Stimulated activated CD8-positive, alpha-beta memory T cell treated with anti-CD3 and anti-CD28 coated beads, Interleukin-15, amount 100 ng/mL, for 24 hours (primary cell): ENCODE measurements at regions not wholly inside any gene's neighbourhood (a gene's known extent, or its start where the extent isn't known, plus 50 kb on each side); places are given as distances from the start of the nearest gene placed in this dataset.

Experiments
- DNase-seq: peaks from one replicate; pipeline ENCODE4 v3.0.0-alpha.2; 2020; ENCODE audit warnings: low read depth

GRCh38 chr12:67498991-67499390 is 149.6 kb upstream of the DYRK2 start:
- no peak for DNase-seq

- DNase-seq, result no peak
Measured at GRCh38 chr12:67501362-67501761, 147.2 kb upstream of the DYRK2 start.

- DNase-seq, result no peak
Measured at GRCh38 chr12:67504026-67504425, 144.5 kb upstream of the DYRK2 start.

- no peak for DNase-seq
Measured at GRCh38 chr12:67506739-67507138, 141.8 kb upstream of the DYRK2 start.

DNA sequence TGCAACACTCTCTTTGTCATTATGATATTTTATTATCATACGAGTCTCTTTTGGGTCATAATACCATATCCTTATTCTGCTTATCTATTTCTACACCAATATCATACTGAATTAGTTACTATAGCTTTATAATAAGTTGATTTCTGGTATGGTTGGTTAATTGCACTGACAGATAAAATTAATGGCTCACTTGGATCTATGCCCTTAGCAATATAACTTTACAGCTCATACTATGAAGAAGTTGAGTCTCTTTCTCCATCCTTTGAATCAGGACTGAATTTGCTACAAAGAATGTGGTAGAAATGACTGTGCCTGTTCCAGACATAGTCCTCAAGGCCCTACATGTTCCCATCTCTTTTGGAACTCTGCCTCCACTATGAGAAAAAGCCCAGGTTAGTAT is 139.7 kb upstream of the DYRK2 start:
- no peak for DNase-seq

DNA sequence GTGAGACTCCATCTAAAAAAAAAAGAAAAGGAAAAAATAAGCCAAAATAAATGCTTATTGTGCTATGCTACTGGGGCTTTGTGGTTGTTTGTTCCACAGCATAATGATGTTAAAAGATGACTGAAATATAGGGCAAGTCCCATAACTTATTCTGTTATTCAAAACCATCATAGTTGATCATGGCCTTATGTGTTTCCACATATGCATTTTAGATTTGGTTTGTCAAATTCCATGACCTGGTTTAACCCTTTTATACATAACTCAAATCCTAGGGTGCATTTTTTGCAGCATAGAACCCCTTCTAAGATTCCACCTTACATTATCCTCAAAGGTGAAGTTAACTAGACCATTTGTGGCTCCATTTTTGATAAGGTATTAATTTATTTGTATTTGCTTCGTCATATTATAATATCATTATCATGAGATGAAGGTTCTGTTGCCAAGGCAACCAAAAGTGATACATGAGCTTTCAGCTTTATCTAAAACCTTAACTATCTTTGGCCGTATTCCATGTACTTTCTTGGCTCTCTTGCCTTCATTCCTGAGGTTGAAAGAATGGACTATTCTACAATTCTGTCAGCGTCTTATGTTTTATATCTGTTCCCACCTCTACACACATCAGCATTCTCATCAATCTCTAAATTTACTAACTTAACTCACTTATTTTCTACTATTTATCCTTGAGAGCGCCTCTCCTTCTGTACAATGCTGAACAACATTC is 138.7 kb upstream of the DYRK2 start:
- no peak for DNase-seq

DNA sequence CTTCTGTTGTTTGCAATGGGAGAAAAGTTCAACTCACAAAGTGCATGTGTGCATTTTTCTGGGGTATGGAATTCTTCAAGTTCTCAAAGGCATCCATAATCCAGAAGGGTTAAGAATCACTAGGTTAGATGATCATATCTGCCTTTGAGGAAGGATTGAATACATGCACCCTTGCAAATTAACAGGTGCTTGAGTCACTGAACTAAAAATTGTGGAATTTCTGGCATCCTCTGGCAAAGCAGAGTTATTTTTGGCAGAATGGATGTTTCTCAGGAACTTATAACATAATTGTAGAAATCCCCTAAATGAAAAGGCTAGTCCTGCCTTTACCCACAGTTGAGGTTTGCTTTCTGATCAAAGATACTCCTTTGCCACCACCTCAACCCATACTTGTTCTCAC is 136.5 kb upstream of the DYRK2 start:
- no peak for DNase-seq

DNA sequence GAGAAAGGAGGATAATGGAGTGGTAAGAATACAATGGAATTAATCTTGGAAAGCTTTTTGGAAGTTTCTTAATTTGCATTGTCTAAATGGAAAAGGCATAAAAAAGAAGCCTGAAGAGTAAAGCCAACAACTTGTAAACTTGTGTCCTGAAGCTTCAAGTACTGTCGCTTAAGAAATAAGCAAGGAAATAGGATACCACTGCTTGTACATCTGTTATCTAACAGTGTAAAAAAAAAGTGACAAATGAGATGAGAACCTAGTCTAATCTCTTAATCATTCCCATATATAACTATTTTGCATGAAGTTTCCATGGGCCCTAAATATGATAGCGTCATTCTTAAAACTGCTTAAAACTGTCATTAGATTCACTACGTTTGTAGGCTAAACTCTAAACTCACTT is 134.0 kb upstream of the DYRK2 start:
- no peak for DNase-seq

DNA sequence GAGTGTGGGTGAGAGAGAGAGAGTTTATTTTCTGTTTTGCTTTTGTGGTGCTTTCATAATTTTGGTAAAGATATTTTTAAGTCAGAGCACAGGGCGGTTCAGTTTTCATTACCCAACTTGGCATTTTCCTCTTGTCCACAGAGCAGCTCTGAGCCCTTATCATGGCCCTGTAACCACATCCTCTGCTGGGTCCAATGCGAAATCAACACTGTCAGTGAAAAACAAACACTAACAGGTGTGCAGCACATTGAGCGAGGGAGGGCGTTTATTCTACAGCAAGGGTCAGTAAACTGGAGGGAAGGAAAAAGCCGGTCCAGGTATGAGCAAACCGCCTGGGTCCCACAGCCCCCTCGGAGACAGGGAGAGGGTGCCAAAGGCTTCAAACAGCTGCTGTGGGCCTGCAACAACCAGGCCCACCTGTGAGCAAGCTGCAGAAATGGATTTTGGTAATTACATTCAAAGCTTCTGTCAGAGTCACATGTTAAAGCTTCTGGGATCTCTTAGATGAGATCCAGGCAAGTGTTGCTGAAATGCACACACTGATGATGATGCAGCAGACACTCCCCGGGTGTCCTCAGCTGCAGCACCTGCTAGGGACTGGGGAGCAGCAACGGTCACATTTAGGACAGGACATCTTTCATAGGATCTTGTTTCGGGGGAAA is 132.7 kb upstream of the DYRK2 start:
- no peak for DNase-seq

DNA sequence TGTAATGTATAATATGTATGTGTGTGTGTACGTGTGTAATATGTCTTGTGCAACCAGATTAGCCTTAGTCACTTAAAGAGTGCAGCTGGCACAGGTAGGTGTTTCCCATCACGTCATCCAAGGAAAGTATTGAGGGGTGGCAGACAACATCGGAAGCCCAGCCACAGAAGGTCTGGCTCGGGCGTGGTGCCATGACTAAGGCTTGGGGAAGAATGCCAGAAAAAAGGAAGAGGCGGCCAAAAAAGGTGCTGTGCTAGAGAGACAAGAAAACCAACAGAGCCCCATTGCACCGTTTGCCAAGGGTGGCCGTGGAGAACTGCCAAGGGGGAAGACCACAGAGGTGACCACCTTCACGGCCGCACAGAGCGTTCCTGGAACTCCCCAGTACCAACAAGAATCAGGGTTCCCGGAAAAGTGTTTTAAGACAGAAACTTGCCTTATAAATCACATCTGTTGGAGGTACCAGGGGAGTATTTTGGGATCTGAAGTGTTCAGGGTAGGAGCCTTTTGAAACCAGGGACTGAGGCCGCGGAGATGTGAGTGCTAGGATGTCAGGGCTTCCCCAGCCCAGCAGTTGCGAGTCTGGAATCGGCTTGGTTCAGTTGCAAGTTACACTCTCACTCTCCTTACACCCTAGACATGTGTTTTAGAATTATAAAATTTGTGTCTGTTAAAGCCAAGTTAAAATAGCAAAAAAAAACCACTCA is 131.2 kb upstream of the DYRK2 start:
- DNase-seq, result no peak

DNA sequence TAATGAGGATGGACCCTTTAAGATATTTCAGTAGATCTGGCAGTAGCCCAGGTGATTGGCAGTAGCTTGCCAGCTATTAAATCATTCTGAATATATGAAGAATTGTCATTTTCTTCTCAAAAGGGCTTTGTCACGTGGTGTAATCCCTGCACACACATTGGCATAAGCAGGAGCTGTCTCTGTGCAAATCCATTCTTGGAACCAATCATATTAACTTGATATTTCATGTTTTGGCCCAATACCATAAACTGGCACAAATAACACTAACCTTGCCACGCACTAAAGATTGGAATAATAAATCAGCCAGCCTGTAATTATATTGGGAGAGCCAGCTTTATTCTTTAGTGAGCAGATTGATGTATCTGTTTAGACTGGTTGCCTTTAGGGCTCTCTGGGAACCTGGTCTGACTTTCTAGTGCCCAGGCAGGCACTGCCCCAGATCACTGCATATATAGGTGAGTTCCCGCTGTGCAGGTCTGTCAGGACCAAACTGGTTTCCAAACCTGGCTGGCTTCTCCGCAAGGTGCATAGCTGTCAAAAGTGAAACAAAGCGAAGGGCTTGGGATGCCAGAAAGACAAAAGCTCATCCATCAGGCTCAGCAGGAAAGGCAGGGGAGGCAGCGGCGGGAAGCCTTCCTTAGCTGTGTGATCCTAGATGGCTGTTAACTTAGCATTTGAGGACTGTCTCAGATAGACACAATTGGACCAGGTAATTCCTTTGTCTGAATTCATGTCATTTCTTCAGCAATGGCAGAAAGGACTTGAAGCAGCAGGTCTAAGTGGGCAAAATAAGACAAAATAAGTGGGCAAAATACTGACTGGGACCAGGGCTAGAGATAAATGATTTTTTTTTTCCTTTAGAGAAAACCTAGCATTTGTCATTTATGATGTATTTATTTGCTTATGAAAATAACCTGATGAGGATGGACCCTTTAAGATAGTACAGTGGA is 128.8 kb upstream of the DYRK2 start:
- no peak for DNase-seq

DNA sequence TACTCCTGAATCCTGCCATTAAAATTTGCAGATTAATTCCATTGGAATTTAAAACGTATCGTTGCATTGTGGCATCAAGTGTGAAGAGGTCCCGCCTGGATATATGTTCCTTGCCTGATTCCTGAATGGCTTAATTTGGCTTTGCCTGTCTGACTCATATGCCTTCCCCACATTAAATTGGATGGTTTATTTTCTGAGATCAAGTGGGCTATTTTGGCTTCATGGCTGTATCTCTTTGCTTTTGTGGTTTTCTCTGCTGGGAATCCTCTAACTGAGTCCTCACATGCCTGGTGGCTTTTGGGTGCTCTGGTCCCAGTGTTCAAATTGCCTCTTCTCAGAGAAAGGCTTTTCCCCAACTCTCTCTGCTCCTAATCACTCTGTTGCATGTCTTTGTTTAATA is 127.9 kb upstream of the DYRK2 start:
- DNase-seq, result no peak

- DNase-seq, result no peak
Measured at GRCh38 chr12:67522222-67522621, 126.3 kb upstream of the DYRK2 start.

DNA sequence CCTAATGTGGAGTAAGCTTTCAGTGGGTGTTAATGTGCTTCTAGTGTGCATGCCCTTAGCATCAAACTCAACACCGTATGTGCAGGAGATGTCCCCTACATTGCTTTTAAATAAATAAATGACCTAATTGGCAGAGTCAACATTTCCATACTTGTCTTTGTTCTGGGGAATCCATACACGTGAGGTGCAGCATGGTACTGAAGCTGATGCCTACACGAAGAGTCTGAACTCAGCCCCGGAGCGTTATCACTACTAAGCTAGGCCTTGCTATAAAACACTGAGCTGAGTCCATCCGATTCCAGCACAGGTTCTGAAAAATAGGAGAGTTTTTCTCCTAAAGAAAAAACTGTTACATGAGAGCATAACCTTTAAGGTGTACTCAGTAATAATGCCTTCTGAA is 125.0 kb upstream of the DYRK2 start:
- no peak for DNase-seq

GRCh38 chr12:67524861-67525616 is 123.5 kb upstream of the DYRK2 start:
- no peak for DNase-seq

GRCh38 chr12:67525617-67525884 is 123.0 kb upstream of the DYRK2 start:
- no peak for DNase-seq

GRCh38 chr12:67526129-67526528 is 122.4 kb upstream of the DYRK2 start:
- DNase-seq, result no peak

- no peak for DNase-seq
Measured at GRCh38 chr12:67531051-67531450, 117.5 kb upstream of the DYRK2 start.

GRCh38 chr12:67531501-67531900 is 117.0 kb upstream of the DYRK2 start:
- DNase-seq, result no peak

GRCh38 chr12:67533159-67533558 is 115.4 kb upstream of the DYRK2 start:
- DNase-seq, result no peak

DNA sequence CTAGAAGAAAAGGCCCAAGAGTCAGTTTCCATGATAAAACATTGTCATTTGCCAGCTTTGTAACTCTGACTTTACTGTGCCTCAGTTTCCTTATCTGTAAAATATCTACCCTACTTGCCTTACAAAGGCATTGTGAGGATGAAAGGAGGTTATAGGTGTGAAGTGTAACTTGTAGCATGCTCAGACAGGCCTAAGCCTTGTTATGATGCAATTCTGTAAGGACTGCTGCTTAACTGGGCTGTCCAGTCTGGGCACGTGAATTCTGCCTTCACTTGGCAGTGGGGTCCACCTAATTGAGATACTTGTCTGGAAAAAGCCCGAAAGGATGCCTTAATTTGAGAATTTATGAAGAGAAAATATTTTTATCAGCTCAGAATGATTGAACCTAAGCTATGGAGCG is 114.5 kb upstream of the DYRK2 start:
- DNase-seq, result no peak

GRCh38 chr12:67534681-67535080 is 113.9 kb upstream of the DYRK2 start:
- DNase-seq, result no peak
